Adrenal gland (tissue), 5 donors: ENCODE measurements at regions not wholly inside any gene's neighbourhood (a gene's known extent, or its start where the extent isn't known, plus 50 kb on each side); places are given as distances from the start of the nearest gene placed in this dataset.

Source experiments
- POLR2A ChIP-seq, 2 donors: fragments of 450-650 bp; IDR thresholded peaks; one replicate each; pipeline ENCODE4 v1.6.1; 2017; ENCODE audit warnings: antibody characterized with exemption in 2 of 2, mild to moderate bottlenecking in 2 of 2, moderate library complexity in 1 of 2
- TF ChIP-seq, protein P1 (sequence below), 6 experiments: fragments of 450-650 bp in 4 of 6; fragments of 200-600 bp in 2 of 6; sonication (generic) in 1 of 6; IDR thresholded peaks; 1 replicate in 5 of 6; 2 replicates in 1 of 6; pipeline versions ENCODE4 v1.5.1 to v1.8.0; 2016 to 2021; ENCODE audit warnings: antibody characterized with exemption in 6 of 6, mild to moderate bottlenecking in 2 of 6, moderate library complexity in 1 of 6
- donor health status: DM: no; HTN: no; CAD: no.

DNA sequence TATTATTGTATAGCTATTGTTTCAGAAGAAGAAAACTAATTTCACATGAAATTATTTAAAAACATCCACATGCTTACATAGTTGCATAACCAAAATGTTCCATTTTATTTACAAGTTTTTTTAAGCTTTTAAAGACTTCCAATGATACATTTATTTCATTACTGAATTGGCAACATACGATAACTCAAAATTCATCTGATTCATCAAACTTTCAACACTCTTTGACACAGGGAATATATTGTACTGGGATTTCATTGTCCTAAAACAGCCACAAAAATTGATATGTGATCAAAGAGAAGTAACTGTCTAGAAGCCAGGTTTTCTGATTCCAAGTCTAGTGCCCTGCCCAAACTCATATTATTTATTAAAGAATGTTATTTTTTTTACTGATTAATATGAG is 131.4 kb upstream of the USP24 start:
- TF ChIP-seq POLR2A (IDR thresholded peaks at IDR 0.05), result no peak
- TF ChIP-seq, protein P1, sequence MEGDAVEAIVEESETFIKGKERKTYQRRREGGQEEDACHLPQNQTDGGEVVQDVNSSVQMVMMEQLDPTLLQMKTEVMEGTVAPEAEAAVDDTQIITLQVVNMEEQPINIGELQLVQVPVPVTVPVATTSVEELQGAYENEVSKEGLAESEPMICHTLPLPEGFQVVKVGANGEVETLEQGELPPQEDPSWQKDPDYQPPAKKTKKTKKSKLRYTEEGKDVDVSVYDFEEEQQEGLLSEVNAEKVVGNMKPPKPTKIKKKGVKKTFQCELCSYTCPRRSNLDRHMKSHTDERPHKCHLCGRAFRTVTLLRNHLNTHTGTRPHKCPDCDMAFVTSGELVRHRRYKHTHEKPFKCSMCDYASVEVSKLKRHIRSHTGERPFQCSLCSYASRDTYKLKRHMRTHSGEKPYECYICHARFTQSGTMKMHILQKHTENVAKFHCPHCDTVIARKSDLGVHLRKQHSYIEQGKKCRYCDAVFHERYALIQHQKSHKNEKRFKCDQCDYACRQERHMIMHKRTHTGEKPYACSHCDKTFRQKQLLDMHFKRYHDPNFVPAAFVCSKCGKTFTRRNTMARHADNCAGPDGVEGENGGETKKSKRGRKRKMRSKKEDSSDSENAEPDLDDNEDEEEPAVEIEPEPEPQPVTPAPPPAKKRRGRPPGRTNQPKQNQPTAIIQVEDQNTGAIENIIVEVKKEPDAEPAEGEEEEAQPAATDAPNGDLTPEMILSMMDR (IDR thresholded peaks at IDR 0.05), result no peak
